Left ventricle myocardium inferior (tissue), 1 donor: ENCODE measurements at regions not wholly inside any gene's neighbourhood (a gene's known extent, or its start where the extent isn't known, plus 50 kb on each side); places are given as distances from the start of the nearest gene placed in this dataset.

Experiments
- DNase-seq: peaks from one replicate; pipeline ENCODE4 v3.0.0-alpha.2; 2020
- H3K27ac ChIP-seq: fragments of 200-600 bp; replicated peaks from 2 replicates; pipeline ENCODE4 v1.8.0; 2021
- H3K27me3 ChIP-seq: fragments of 200-600 bp; 2 replicates; pipeline ENCODE4 v1.8.0; 2021; ENCODE audit warnings: low read depth
- H3K36me3 ChIP-seq: fragments of 200-600 bp; 2 replicates; pipeline ENCODE4 v1.8.0; 2021
- H3K4me1 ChIP-seq: fragments of 200-600 bp; 2 replicates; pipeline ENCODE4 v1.8.0; 2021
- H3K4me3 ChIP-seq: fragments of 200-600 bp; 2 replicates; pipeline ENCODE4 v1.8.0; 2021; ENCODE audit warnings: mild to moderate bottlenecking, moderate library complexity
- H3K9me3 ChIP-seq: fragments of 200-600 bp; replicated peaks from 2 replicates; pipeline ENCODE4 v1.8.0; 2021
- CTCF ChIP-seq: fragments of 200-600 bp; IDR thresholded peaks from 2 replicates; pipeline ENCODE4 v1.8.0; 2021; ENCODE audit warnings: antibody characterized with exemption, mild to moderate bottlenecking, borderline replicate concordance
- intact Hi-C: fragments of 100-400 bp; cut with micrococcal nuclease; formaldehyde crosslinking; loops from one replicate; pipeline ENCODE4 v1.11.0; 2022
- donor health status: DM: no; HTN: yes; CAD: no; lungs with severe emphysema.

GRCh38 chr4:170428929-170429328 lies 339.2 kb upstream of the AADAT start:
- Histone ChIP-seq H3K9me3 (peaks cover 8% of the 10 kb centered on the region), H3K4me1 (no peaks in the 10 kb centered on the region), H3K36me3 (no peaks in the 10 kb centered on the region), H3K27me3 (no peaks in the 10 kb centered on the region), H3K4me3 (no peak overlapping the region), H3K27ac (no peak overlapping the region)
- intact Hi-C loops = no loop called here
- DNase-seq = no peak
- TF ChIP-seq CTCF = no peak

- Histone ChIP-seq H3K4me3 (no peak overlapping the region), H3K27me3 (no peaks in the 10 kb centered on the region), H3K36me3 (no peaks in the 10 kb centered on the region), H3K4me1 (no peaks in the 10 kb centered on the region), H3K9me3 (peaks cover 31% of the 10 kb centered on the region), H3K27ac (no peak overlapping the region)
- no peak for TF ChIP-seq CTCF
- DNase-seq = no peak
- intact Hi-C loops = no loop called here
Observed at GRCh38 chr4:170425521-170426143, 335.9 kb upstream of the AADAT start.

- TF ChIP-seq CTCF = no peak
- no peaks in the 10 kb centered on the region for H3K27me3 ChIP-seq
- intact Hi-C loops = no loop called here
Observed at GRCh38 chr4:170425040-170425439, 335.3 kb upstream of the AADAT start.

GRCh38 chr4:170423137-170423536 lies 333.4 kb upstream of the AADAT start:
- Histone ChIP-seq H3K36me3 (no peaks in the 10 kb centered on the region), H3K27ac (no peak overlapping the region), H3K27me3 (no peaks in the 10 kb centered on the region), H3K9me3 (peaks cover 56% of the 10 kb centered on the region), H3K4me3 (no peak overlapping the region), H3K4me1 (no peaks in the 10 kb centered on the region)
- TF ChIP-seq CTCF = no peak
- intact Hi-C loops = no loop called here
- no peak for DNase-seq

More at GRCh38 chr4:170425040-170425439, 335.3 kb upstream of the AADAT start:
- H3K27ac ChIP-seq = no peak overlapping the region
- H3K9me3 ChIP-seq = peaks cover 37% of the 10 kb centered on the region
- no peaks in the 10 kb centered on the region for H3K36me3 ChIP-seq
- DNase-seq = no peak
- H3K4me1 ChIP-seq = no peaks in the 10 kb centered on the region
- H3K4me3 ChIP-seq = no peak overlapping the region

GRCh38 chr4:170420255-170420693 lies 330.5 kb upstream of the AADAT start:
- peaks cover 57% of the 10 kb centered on the region for H3K9me3 ChIP-seq
- H3K4me1 ChIP-seq = no peaks in the 10 kb centered on the region
- no peak overlapping the region for H3K4me3 ChIP-seq
- no peaks in the 10 kb centered on the region for H3K36me3 ChIP-seq
- no peak overlapping the region for H3K27ac ChIP-seq
- intact Hi-C loops = no loop called here
- TF ChIP-seq CTCF = no peak
- DNase-seq = no peak
- no peaks in the 10 kb centered on the region for H3K27me3 ChIP-seq
